DND-41 (cell line): ENCODE measurements at regions not wholly inside any gene's neighbourhood (a gene's known extent, or its start where the extent isn't known, plus 50 kb on each side); places are given as distances from the start of the nearest gene placed in this dataset.

Experiments used
- CTCF ChIP-seq: IDR thresholded peaks from 2 replicates; pipeline ENCODE4 v1.5.1; 2012; ENCODE audit warnings: borderline replicate concordance, low read length, moderate library complexity, mild to moderate bottlenecking; ENCODE audit not compliant: poor library complexity, severe bottlenecking; ENCODE audit errors: extremely low read depth
- EZH2 ChIP-seq: IDR thresholded peaks from 3 replicates; pipeline ENCODE4 v1.6.1; 2012; ENCODE audit warnings: borderline replicate concordance, low read depth, mild to moderate bottlenecking, moderate library complexity, low read length, inconsistent platforms; ENCODE audit not compliant: severe bottlenecking

GRCh38 chr10:90443342-90443741, 414.5 kb downstream of the HTR7 start:
- no peak for TF ChIP-seq EZH2
- no peak for TF ChIP-seq CTCF
